ENCODE measurements at regions not wholly inside any gene's neighbourhood (a gene's known extent, or its start where the extent isn't known, plus 50 kb on each side); places are given as distances from the start of the nearest gene placed in this dataset.

- TF ChIP-seq CTCF (IDR thresholded peaks at IDR 0.05; ENCODE audit: insufficient read depth, low read length, poor library complexity, severe bottlenecking) (no peak), EZH2phosphoT487 (conservative IDR thresholded peaks at IDR 0.05; ENCODE audit: low read length) (no peak)
These were observed 1730.8 kb upstream of the CELF4 start for GRCh38 chr18:39296293-39296888.

Measured in SU-DHL-6 (cell line).